AG20443 (cell line): ENCODE measurements at regions not wholly inside any gene's neighbourhood (a gene's known extent, or its start where the extent isn't known, plus 50 kb on each side); places are given as distances from the start of the nearest gene placed in this dataset.
"Not testable (repeated sequence)": the region's sequence is repeated elsewhere in the genome, so short reads cannot be mapped to it uniquely, and the experiment has no call there.

ENCODE experiments used
- DNase-seq: peaks from one replicate; pipeline ENCODE4 v3.0.0; 2012; ENCODE audit warnings: low spot score, mixed read lengths

- DNase-seq: no peak
Observed at GRCh38 chr14:89524990-89525667, 108.1 kb upstream of the FOXN3 start.

- no peak for DNase-seq
Observed at GRCh38 chr14:89524412-89524811, 107.4 kb upstream of the FOXN3 start.

- no peak for DNase-seq
Observed at GRCh38 chr14:89521988-89522387, 105.0 kb upstream of the FOXN3 start.

GRCh38 chr14:89519040-89519439, 102.0 kb upstream of the FOXN3 start:
- no peak for DNase-seq

- no peak for DNase-seq
Observed at GRCh38 chr14:89516173-89516572, 99.1 kb upstream of the FOXN3 start.

- no peak for DNase-seq
Observed at GRCh38 chr14:89514601-89515000, 97.6 kb upstream of the FOXN3 start.

GRCh38 chr14:89509891-89510290, 92.9 kb upstream of the FOXN3 start:
- no peak for DNase-seq

GRCh38 chr14:89508863-89509262, 91.8 kb upstream of the FOXN3 start:
- no peak for DNase-seq

GRCh38 chr14:89507926-89508460, 91.0 kb upstream of the FOXN3 start:
- peak; percentile 35 for DNase-seq

- DNase-seq: peak; percentile 56
Observed at GRCh38 chr14:89507521-89507920, 90.5 kb upstream of the FOXN3 start.

GRCh38 chr14:89506891-89507452, 89.9 kb upstream of the FOXN3 start:
- DNase-seq: not testable (repeated sequence)

GRCh38 chr14:89504602-89505313, 87.7 kb upstream of the FOXN3 start:
- DNase-seq: peak; percentile 75

GRCh38 chr14:89504091-89504490, 87.1 kb upstream of the FOXN3 start:
- no peak for DNase-seq

- DNase-seq: no peak
Observed at GRCh38 chr14:89503431-89503996, 86.5 kb upstream of the FOXN3 start.

- DNase-seq: no peak
Observed at GRCh38 chr14:89502966-89503365, 85.9 kb upstream of the FOXN3 start.

- DNase-seq: no peak
Observed at GRCh38 chr14:89501381-89501780, 84.3 kb upstream of the FOXN3 start.

- no peak for DNase-seq
Observed at GRCh38 chr14:89500303-89500702, 83.3 kb upstream of the FOXN3 start.

- DNase-seq: no peak
Observed at GRCh38 chr14:89498878-89499277, 81.8 kb upstream of the FOXN3 start.

- DNase-seq: no peak
Observed at GRCh38 chr14:89495718-89496117, 78.7 kb upstream of the FOXN3 start.

GRCh38 chr14:89493877-89494634, 77.0 kb upstream of the FOXN3 start:
- no peak for DNase-seq

GRCh38 chr14:89493406-89493805, 76.4 kb upstream of the FOXN3 start:
- DNase-seq: no peak
